Neural progenitor cell (in vitro differentiated cells): ENCODE measurements at regions not wholly inside any gene's neighbourhood (a gene's known extent, or its start where the extent isn't known, plus 50 kb on each side); places are given as distances from the start of the nearest gene placed in this dataset.

Experiments used
- DNase-seq: peaks from one replicate; pipeline ENCODE4 v3.0.0-alpha.2; 2016; ENCODE audit warnings: low spot score
- H2AFZ ChIP-seq: fragments of 200-600 bp; sonication (generic); replicated peaks from 2 replicates; pipeline ENCODE4 v1.6.1; 2016; ENCODE audit warnings: antibody characterized with exemption
- H3F3A ChIP-seq: fragments of 200-600 bp; sonication (generic); 2 replicates; pipeline ENCODE4 v1.6.1; 2016; ENCODE audit warnings: antibody characterized with exemption, low read depth
- H3K27ac ChIP-seq: fragments of 200-600 bp; sonication (generic); 2 replicates; pipeline ENCODE4 v1.5.1; 2016; ENCODE audit warnings: mild to moderate bottlenecking
- H3K27me3 ChIP-seq: fragments of 200-600 bp; sonication (generic); 2 replicates; pipeline ENCODE4 v1.6.1; 2016; ENCODE audit warnings: mild to moderate bottlenecking, moderate library complexity
- H3K36me3 ChIP-seq: fragments of 200-600 bp; sonication (generic); 2 replicates; pipeline ENCODE4 v1.5.1; 2016
- H3K4me1 ChIP-seq: fragments of 200-600 bp; sonication (generic); 2 replicates; pipeline ENCODE4 v1.6.1; 2016; ENCODE audit warnings: mixed run types
- H3K4me2 ChIP-seq: fragments of 200-600 bp; sonication (generic); 2 replicates; pipeline ENCODE4 v1.6.1; 2016
- H3K4me3 ChIP-seq: fragments of 200-600 bp; sonication (generic); 2 replicates; pipeline ENCODE4 v1.5.1; 2016
- H3K79me2 ChIP-seq: fragments of 200-600 bp; sonication (generic); 2 replicates; pipeline ENCODE4 v1.6.1; 2016; ENCODE audit warnings: low read depth
- H3K9ac ChIP-seq: fragments of 200-600 bp; sonication (generic); 2 replicates; pipeline ENCODE4 v1.6.1; 2016
- H3K9me3 ChIP-seq: fragments of 200-600 bp; sonication (generic); 2 replicates; pipeline ENCODE4 v1.5.1; 2016; ENCODE audit warnings: low read depth
- H4K20me1 ChIP-seq: fragments of 200-600 bp; sonication (generic); 2 replicates; pipeline ENCODE4 v1.6.1; 2016; ENCODE audit warnings: low read depth
- H3K27ac Mint-ChIP-seq: 3 replicates; pipeline ENCODE4 v1.8.0; 2021; ENCODE audit warnings: mixed read lengths
- H3K27me3 Mint-ChIP-seq: 2 replicates; pipeline ENCODE4 v1.8.0; 2022; ENCODE audit warnings: low read depth, mild to moderate bottlenecking, inconsistent platforms, moderate library complexity, mixed read lengths; ENCODE audit not compliant: insufficient read depth
- H3K36me3 Mint-ChIP-seq: 3 replicates; pipeline ENCODE4 v1.8.0; 2021; ENCODE audit warnings: mixed read lengths
- H3K4me1 Mint-ChIP-seq: 3 replicates; pipeline ENCODE4 v1.8.0; 2021; ENCODE audit warnings: mixed read lengths
- H3K4me3 Mint-ChIP-seq: 3 replicates; pipeline ENCODE4 v1.8.0; 2021; ENCODE audit warnings: mild to moderate bottlenecking, moderate library complexity, mixed read lengths
- H3K9me3 Mint-ChIP-seq: 3 replicates; pipeline ENCODE4 v1.8.0; 2020; ENCODE audit warnings: mixed read lengths
- EZH2 ChIP-seq: fragments of 200-600 bp; sonication (generic); IDR thresholded peaks from 2 replicates; pipeline ENCODE4 v1.6.1; 2017; ENCODE audit warnings: antibody characterized with exemption, mild to moderate bottlenecking, moderate library complexity
- EZH2phosphoT487 ChIP-seq: fragments of 200-600 bp; sonication (generic); IDR thresholded peaks from 2 replicates; pipeline ENCODE4 v1.6.1; 2017; ENCODE audit warnings: antibody characterized with exemption
- TF ChIP-seq, protein P1 (sequence below): fragments of 200-600 bp; sonication (generic); IDR thresholded peaks from 2 replicates; pipeline ENCODE4 v1.5.1; 2017; ENCODE audit warnings: antibody characterized with exemption, mild to moderate bottlenecking

DNA sequence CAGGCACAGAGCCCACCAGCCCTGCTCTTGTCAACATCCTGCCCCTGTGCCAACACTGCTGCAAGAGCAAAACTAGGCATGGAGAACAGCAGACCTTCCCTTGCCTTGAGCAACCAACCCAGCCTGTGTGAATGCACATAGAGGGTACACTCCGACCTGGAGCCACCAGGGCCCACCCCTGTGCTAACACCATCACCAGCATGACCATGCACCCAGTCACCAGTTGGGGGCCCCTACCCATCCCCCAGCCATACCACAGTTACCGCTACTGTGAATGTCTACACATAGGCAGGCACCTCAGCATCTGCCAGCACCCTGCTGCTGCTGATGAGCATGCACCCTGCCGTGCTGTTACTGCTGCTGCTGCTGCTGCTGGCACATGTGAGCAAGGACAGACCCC lies 301.9 kb upstream of the ST6GAL2 start:
- TF ChIP-seq EZH2 (no peak), EZH2phosphoT487 (no peak)
- TF ChIP-seq, protein P1, sequence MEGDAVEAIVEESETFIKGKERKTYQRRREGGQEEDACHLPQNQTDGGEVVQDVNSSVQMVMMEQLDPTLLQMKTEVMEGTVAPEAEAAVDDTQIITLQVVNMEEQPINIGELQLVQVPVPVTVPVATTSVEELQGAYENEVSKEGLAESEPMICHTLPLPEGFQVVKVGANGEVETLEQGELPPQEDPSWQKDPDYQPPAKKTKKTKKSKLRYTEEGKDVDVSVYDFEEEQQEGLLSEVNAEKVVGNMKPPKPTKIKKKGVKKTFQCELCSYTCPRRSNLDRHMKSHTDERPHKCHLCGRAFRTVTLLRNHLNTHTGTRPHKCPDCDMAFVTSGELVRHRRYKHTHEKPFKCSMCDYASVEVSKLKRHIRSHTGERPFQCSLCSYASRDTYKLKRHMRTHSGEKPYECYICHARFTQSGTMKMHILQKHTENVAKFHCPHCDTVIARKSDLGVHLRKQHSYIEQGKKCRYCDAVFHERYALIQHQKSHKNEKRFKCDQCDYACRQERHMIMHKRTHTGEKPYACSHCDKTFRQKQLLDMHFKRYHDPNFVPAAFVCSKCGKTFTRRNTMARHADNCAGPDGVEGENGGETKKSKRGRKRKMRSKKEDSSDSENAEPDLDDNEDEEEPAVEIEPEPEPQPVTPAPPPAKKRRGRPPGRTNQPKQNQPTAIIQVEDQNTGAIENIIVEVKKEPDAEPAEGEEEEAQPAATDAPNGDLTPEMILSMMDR = no peak
- no peaks in the 10 kb centered on the region for H4K20me1 ChIP-seq
- H3K27ac ChIP-seq = no peak overlapping the region
- no peak overlapping the region for H3K4me2 ChIP-seq
- H2AFZ ChIP-seq = no peak overlapping the region
- no peaks in the 10 kb centered on the region for H3K4me1 ChIP-seq
- H3K79me2 ChIP-seq = no peaks in the 10 kb centered on the region
- Mint-ChIP-seq H3K36me3 (peaks cover 2% of the 10 kb centered on the region), H3K27ac (no peak overlapping the region), H3K27me3 (no peaks in the 10 kb centered on the region), H3K4me1 (no peaks in the 10 kb centered on the region), H3K9me3 (no peaks in the 10 kb centered on the region), H3K4me3 (no peak overlapping the region)
- H3K36me3 ChIP-seq = no peaks in the 10 kb centered on the region
- H3F3A ChIP-seq = no peaks in the 10 kb centered on the region
- no peaks in the 10 kb centered on the region for H3K27me3 ChIP-seq
- no peak for DNase-seq
- H3K4me3 ChIP-seq = no peak overlapping the region
- no peaks in the 10 kb centered on the region for H3K9me3 ChIP-seq
- no peak overlapping the region for H3K9ac ChIP-seq

DNA sequence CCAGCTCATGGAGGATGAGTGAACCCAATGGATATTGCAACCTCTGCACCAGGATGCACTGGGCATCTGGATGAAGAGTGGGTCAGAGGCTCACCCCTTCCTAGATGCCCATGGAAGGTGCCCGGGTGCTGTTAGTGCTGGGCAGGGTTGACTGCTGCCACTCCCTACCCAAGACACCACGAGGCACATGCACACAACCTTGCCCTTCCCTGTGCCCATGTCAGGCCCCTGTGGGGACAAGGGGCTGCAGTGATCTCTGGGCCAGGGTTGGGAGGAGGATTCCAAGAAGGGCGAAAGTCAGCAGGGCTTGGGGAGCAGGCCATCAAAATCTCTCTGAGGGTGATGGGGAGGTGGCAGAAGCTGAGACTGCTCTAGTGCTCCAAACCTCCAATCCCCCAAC lies 309.7 kb upstream of the ST6GAL2 start:
- no peaks in the 10 kb centered on the region for H4K20me1 ChIP-seq
- H3K4me3 ChIP-seq = no peak overlapping the region
- no peak overlapping the region for H3K9ac ChIP-seq
- DNase-seq = no peak
- H3F3A ChIP-seq = no peaks in the 10 kb centered on the region
- no peaks in the 10 kb centered on the region for H3K9me3 Mint-ChIP-seq
- no peaks in the 10 kb centered on the region for H3K4me1 ChIP-seq
- H3K4me3 Mint-ChIP-seq = no peak overlapping the region
- H3K79me2 ChIP-seq = no peaks in the 10 kb centered on the region
- peaks cover 3% of the 10 kb centered on the region for H3K27me3 Mint-ChIP-seq
- no peak overlapping the region for H2AFZ ChIP-seq
- H3K27ac Mint-ChIP-seq = no peak overlapping the region
- H3K36me3 Mint-ChIP-seq = no peaks in the 10 kb centered on the region
- H3K9me3 ChIP-seq = no peaks in the 10 kb centered on the region
- no peaks in the 10 kb centered on the region for H3K4me1 Mint-ChIP-seq
- no peaks in the 10 kb centered on the region for H3K27me3 ChIP-seq
- no peak overlapping the region for H3K27ac ChIP-seq
- no peaks in the 10 kb centered on the region for H3K36me3 ChIP-seq
- TF ChIP-seq EZH2phosphoT487 (no peak), EZH2 (no peak)
- TF ChIP-seq, protein P1 = no peak
- no peak overlapping the region for H3K4me2 ChIP-seq

DNA sequence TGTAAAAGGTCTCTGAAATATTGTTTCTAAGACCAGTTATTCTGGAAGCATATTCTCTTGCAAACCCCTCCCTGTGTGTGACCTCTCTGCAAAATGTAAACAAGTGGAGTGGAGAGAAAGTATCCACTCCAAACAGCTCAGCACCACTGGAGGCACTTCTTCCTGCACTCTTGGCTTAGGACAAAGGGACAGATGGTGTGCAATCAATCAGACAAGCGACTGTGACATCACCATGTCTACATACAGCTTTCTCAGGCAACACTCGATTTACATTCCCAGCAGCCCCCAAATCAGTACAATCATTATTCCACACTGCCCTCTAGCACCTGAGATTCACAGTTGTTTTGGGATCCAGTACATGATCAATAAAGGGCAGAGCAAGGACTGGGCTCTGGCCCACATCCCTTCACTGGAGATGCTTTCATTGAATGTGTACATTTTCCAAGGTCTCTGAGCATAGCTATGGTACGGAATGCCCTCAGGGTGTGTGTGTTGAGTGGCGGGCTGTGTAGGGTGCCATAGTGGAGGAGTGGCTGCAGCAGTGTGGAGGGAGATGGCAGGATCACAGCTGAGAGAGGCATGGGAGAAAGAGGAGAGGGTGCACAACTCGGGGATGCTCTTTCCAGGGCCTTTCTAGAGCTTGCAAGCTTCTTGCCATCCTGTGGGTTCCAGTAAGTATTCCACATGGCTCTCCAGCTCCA lies 311.8 kb upstream of the ST6GAL2 start:
- Mint-ChIP-seq H3K4me1 (no peaks in the 10 kb centered on the region), H3K27ac (no peak overlapping the region), H3K36me3 (no peaks in the 10 kb centered on the region), H3K9me3 (no peaks in the 10 kb centered on the region), H3K4me3 (no peak overlapping the region), H3K27me3 (peaks cover 3% of the 10 kb centered on the region)
- TF ChIP-seq, protein P1 = no peak
- TF ChIP-seq EZH2phosphoT487 = no peak
- no peak for TF ChIP-seq EZH2
- no peaks in the 10 kb centered on the region for H3K4me1 ChIP-seq
- no peaks in the 10 kb centered on the region for H3K9me3 ChIP-seq
- no peak overlapping the region for H3K27ac ChIP-seq
- H3F3A ChIP-seq = no peaks in the 10 kb centered on the region
- no peak overlapping the region for H3K4me3 ChIP-seq
- no peak overlapping the region for H3K4me2 ChIP-seq
- H3K79me2 ChIP-seq = no peaks in the 10 kb centered on the region
- no peaks in the 10 kb centered on the region for H3K27me3 ChIP-seq
- H3K36me3 ChIP-seq = no peaks in the 10 kb centered on the region
- H3K9ac ChIP-seq = no peak overlapping the region
- H2AFZ ChIP-seq = peak overlapping the region; percentile 26
- no peaks in the 10 kb centered on the region for H4K20me1 ChIP-seq
- DNase-seq = no peak
